Panc1 (cell line): ENCODE measurements at regions not wholly inside any gene's neighbourhood (a gene's known extent, or its start where the extent isn't known, plus 50 kb on each side); places are given as distances from the start of the nearest gene placed in this dataset.

Experiments used
- POLR2AphosphoS5 ChIP-seq: IDR thresholded peaks from 2 replicates; pipeline ENCODE4 v1.6.1; 2012; ENCODE audit warnings: mild to moderate bottlenecking, low read depth, low read length, moderate library complexity
- SIN3A ChIP-seq: IDR thresholded peaks from 2 replicates; pipeline ENCODE4 v1.6.1; 2012; ENCODE audit warnings: low read depth, mild to moderate bottlenecking, low read length, moderate library complexity, borderline replicate concordance; ENCODE audit not compliant: insufficient read depth
- TF ChIP-seq, protein P1 (sequence below): fragments of 450-650 bp; IDR thresholded peaks from 2 replicates; pipeline ENCODE4 v1.5.1; 2017; ENCODE audit warnings: mild to moderate bottlenecking
- TF ChIP-seq, protein P2 (sequence below), 2 experiments: IDR thresholded peaks; 2 replicates each; pipeline ENCODE4 v1.6.1; 2011 to 2012; ENCODE audit warnings: low read depth in 2 of 2, control low read depth in 1 of 2, low read length in 1 of 2, mild to moderate bottlenecking in 1 of 2, moderate library complexity in 1 of 2; ENCODE audit not compliant: insufficient read depth in 1 of 2

DNA sequence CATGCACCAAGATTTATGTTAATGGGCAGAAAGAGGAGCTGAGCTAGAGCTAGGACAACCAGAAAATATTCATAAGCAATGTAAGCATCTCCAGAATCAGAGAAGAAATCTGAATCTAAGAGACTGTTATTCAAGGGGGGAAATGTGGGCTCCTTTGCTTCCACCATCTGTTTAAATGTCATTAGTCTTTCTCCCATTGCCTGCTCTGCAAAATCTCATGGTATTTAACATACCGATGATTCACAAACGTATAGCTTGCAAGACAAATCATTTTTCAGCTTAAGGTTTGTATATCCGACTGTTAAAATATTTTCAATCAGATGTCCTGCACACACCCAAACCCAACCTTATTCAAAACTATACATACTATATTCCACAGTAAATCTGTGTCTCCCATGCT lies 133.4 kb upstream of the TACR3 start:
- TF ChIP-seq, protein P1, sequence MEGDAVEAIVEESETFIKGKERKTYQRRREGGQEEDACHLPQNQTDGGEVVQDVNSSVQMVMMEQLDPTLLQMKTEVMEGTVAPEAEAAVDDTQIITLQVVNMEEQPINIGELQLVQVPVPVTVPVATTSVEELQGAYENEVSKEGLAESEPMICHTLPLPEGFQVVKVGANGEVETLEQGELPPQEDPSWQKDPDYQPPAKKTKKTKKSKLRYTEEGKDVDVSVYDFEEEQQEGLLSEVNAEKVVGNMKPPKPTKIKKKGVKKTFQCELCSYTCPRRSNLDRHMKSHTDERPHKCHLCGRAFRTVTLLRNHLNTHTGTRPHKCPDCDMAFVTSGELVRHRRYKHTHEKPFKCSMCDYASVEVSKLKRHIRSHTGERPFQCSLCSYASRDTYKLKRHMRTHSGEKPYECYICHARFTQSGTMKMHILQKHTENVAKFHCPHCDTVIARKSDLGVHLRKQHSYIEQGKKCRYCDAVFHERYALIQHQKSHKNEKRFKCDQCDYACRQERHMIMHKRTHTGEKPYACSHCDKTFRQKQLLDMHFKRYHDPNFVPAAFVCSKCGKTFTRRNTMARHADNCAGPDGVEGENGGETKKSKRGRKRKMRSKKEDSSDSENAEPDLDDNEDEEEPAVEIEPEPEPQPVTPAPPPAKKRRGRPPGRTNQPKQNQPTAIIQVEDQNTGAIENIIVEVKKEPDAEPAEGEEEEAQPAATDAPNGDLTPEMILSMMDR: no peak
- TF ChIP-seq POLR2AphosphoS5 (no peak), SIN3A (no peak)
- TF ChIP-seq, protein P2, sequence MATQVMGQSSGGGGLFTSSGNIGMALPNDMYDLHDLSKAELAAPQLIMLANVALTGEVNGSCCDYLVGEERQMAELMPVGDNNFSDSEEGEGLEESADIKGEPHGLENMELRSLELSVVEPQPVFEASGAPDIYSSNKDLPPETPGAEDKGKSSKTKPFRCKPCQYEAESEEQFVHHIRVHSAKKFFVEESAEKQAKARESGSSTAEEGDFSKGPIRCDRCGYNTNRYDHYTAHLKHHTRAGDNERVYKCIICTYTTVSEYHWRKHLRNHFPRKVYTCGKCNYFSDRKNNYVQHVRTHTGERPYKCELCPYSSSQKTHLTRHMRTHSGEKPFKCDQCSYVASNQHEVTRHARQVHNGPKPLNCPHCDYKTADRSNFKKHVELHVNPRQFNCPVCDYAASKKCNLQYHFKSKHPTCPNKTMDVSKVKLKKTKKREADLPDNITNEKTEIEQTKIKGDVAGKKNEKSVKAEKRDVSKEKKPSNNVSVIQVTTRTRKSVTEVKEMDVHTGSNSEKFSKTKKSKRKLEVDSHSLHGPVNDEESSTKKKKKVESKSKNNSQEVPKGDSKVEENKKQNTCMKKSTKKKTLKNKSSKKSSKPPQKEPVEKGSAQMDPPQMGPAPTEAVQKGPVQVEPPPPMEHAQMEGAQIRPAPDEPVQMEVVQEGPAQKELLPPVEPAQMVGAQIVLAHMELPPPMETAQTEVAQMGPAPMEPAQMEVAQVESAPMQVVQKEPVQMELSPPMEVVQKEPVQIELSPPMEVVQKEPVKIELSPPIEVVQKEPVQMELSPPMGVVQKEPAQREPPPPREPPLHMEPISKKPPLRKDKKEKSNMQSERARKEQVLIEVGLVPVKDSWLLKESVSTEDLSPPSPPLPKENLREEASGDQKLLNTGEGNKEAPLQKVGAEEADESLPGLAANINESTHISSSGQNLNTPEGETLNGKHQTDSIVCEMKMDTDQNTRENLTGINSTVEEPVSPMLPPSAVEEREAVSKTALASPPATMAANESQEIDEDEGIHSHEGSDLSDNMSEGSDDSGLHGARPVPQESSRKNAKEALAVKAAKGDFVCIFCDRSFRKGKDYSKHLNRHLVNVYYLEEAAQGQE (IDR thresholded peaks at IDR 0.05; ENCODE audit: insufficient read depth in 1 of 2, low read depth in 2 of 2, low read length in 1 of 2): no peak
